22Rv1 (cell line): ENCODE measurements at regions not wholly inside any gene's neighbourhood (a gene's known extent, or its start where the extent isn't known, plus 50 kb on each side); places are given as distances from the start of the nearest gene placed in this dataset.

Experiments used
- CTCF ChIP-seq: fragments of 450-650 bp; IDR thresholded peaks from 2 replicates; pipeline ENCODE4 v1.5.1; 2017; ENCODE audit warnings: mild to moderate bottlenecking
- ZFX ChIP-seq: fragments of 450-650 bp; IDR thresholded peaks from 2 replicates; pipeline ENCODE4 v1.6.1; 2017; ENCODE audit warnings: antibody characterized with exemption, borderline replicate concordance

GRCh38 chr20:4546786-4547185 lies 139.5 kb upstream of the PRNP start:
- TF ChIP-seq CTCF = no peak
- no peak for TF ChIP-seq ZFX
